GM10266 (cell line): ENCODE measurements at regions not wholly inside any gene's neighbourhood (a gene's known extent, or its start where the extent isn't known, plus 50 kb on each side); places are given as distances from the start of the nearest gene placed in this dataset.

Experiments
- DNase-seq: peaks from one replicate; pipeline ENCODE4 v3.0.0; 2012; ENCODE audit errors: extremely low spot score
- CTCF ChIP-seq: IDR thresholded peaks from 2 replicates; pipeline ENCODE4 v1.5.1; 2012; ENCODE audit warnings: mild to moderate bottlenecking, low read depth; ENCODE audit not compliant: control insufficient read depth, insufficient read depth; ENCODE audit errors: missing control alignments

- TF ChIP-seq CTCF = no peak
Observed at GRCh38 chr4:179278647-179279046, 1836.4 kb upstream of the AGA start.

GRCh38 chr4:179285696-179286095 is 1843.5 kb upstream of the AGA start:
- no peak for TF ChIP-seq CTCF
- no peak for DNase-seq

More at GRCh38 chr4:179278647-179279046, 1836.4 kb upstream of the AGA start:
- DNase-seq = no peak

DNA sequence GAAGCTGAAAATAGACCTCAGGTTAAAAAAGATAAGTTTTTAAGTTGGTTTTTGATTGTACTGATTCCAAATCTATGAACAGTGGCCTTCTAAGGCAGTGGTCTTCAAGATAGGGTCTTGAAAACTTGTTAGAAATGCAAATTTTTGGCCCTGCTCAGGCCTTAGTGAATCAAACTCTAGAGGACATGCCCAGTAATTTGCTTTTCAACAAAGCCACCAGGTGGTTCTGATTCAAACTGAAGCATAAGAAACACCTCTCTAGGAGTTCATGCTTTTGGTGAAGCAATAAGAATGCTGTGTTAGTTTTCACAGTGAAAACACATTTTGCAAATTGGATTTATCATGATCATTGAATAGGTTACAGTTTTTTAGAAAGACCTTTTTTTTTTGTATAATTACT is 1849.4 kb upstream of the AGA start:
- TF ChIP-seq CTCF = no peak
- no peak for DNase-seq

DNA sequence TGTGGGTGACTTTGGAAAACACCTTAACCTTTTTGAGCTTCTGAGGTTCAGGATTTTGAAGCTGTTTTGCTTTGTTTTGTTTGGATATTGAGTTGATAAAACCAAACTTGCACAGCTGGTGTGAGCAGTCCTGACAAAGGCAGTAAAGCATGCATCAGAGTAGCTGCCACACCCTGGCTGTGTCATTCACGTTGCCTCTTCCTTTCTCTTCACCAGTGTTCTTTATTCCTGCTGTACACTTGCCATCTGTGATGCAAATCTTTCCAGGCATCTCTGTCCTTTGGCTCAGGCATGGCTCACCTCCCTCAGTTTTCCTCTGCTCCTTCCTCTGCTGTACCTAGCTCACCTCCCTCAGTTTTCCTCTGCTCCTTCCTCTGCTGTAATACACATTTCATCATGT is 1850.2 kb upstream of the AGA start:
- TF ChIP-seq CTCF = no peak
- DNase-seq = no peak

DNA sequence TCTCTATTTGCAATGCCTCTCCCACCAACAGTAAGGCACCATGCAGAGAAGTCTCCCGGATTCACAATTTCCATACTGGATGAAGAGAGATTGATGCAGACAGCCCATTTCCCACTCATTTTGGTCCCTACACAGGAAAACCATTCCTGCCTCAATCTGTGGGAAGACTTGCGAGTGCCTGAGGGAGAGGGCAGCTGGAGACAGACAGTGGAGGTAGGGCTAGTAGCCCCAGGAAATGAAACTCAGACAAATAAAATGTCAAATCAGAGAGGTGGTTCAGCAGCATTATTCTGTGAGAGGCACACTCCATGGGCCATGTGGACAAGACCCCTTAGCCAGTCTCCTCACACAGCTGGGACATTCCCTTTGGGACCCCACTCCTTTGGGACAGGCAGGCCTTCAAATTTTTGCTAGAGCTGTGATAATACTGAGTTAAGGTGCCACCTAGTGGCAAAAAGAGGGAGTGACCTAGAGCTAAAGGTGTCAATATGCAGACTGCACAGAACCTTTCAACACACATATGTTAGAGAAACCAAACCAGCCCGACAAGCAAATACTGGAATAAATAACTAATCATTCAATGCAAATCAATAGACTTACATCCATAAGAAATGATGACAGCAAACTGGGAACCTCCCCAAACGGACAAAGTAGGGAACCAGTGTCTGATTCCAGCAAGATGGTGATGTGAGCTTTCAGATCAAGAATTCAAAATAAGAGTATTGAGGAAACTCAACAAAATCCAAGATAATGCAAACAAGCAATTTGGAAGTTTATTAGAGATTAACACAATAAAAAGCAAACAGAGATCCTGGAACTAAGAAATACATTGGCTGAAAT is 1865.3 kb upstream of the AGA start:
- TF ChIP-seq CTCF = peak; percentile 70
- DNase-seq = peak; percentile 6

DNA sequence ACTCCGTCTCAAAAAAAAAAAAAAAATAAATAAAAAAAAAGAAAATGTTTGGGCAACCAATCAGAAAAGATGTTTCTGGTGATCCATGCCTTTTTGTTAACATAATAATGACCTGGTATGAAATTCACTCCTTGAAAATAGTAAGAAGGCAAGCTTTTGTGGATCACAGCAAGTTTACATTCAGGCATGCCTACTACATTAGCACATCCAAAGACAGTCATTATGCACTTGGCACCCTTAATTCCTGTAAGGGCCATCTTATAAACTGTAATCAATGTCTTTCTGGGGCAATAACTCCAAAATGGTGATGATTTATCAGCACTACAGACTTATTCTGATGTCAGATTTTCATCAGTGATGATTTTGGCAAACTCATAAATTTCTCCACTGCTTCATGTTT is 1871.6 kb upstream of the AGA start:
- no peak for DNase-seq
- no peak for TF ChIP-seq CTCF

- no peak for DNase-seq
- no peak for TF ChIP-seq CTCF
Observed at GRCh38 chr4:179325181-179325580, 1882.9 kb upstream of the AGA start.
